ENCODE measurements at regions not wholly inside any gene's neighbourhood (a gene's known extent, or its start where the extent isn't known, plus 50 kb on each side); places are given as distances from the start of the nearest gene placed in this dataset.

- no peak overlapping the region for H3K9ac ChIP-seq (replicated peaks; ENCODE audit: extremely low read depth, insufficient read depth, low read length)
- H3K4me2 ChIP-seq (ENCODE audit: insufficient read depth, low read length): no peak overlapping the region
- no peaks in the 10 kb centered on the region for H3K36me3 ChIP-seq (ENCODE audit: control insufficient read depth in 2 of 2, extremely low read depth in 1 of 2, insufficient read depth in 2 of 2, low read length in 2 of 2)
- TF ChIP-seq GATA2 (IDR thresholded peaks at IDR 0.05; ENCODE audit: insufficient read depth, insufficient read length, low read depth, low read length) (no peak), POLR2A (IDR thresholded peaks at IDR 0.05; ENCODE audit: low read depth, low read length) (no peak), EZH2 (IDR thresholded peaks at IDR 0.05; ENCODE audit: borderline replicate concordance, low read depth, low read length, severe bottlenecking) (no peak), CTCF (IDR thresholded peaks at IDR 0.05; ENCODE audit: extremely low read depth in 1 of 2, insufficient read depth in 1 of 2, low read depth in 1 of 2, low read length in 2 of 2) (no peak), POLR2AphosphoS5 (IDR thresholded peaks at IDR 0.05; ENCODE audit: insufficient read depth, low read depth, low read length) (no peak), JUN (IDR thresholded peaks at IDR 0.05; ENCODE audit: borderline replicate concordance, insufficient read depth, insufficient read length, low read depth) (no peak), FOS (IDR thresholded peaks at IDR 0.05; ENCODE audit: borderline replicate concordance, insufficient read depth, low read length) (no peak)
- FAIRE-seq (no peak), DNase-seq (ENCODE audit: low read depth, low spot score) (no peak)
- H3K4me3 ChIP-seq (replicated peaks in 1 of 3; ENCODE audit: insufficient read depth in 1 of 3, low read depth in 1 of 3, low read length in 3 of 3): no peak overlapping the region
- intact Hi-C loops (cut with micrococcal nuclease) (no loop called here), dilution Hi-C loops (cut with MboI; ENCODE audit: extremely low pct_ligation_motif_present, low sequenced_read_pairs) (no loop called here)
- no peaks in the 10 kb centered on the region for H4K20me1 ChIP-seq (replicated peaks; ENCODE audit: control insufficient read depth, extremely low read depth, insufficient read depth, low read length)
- no peaks in the 10 kb centered on the region for H3K79me2 ChIP-seq (ENCODE audit: control insufficient read depth, insufficient read depth, low read length)
- no peaks in the 10 kb centered on the region for H3K9me1 ChIP-seq (replicated peaks; ENCODE audit: control insufficient read depth, extremely low read depth, insufficient read depth, low read length)
- ChIA-PET CTCF (no interaction called here), POLR2A (no interaction called here)
- H3K27me3 ChIP-seq (ENCODE audit: control insufficient read depth in 2 of 2, insufficient read depth in 2 of 2, low read length in 2 of 2): no peaks in the 10 kb centered on the region
- H3K27ac ChIP-seq (ENCODE audit: insufficient read depth, low read depth, low read length): no peak overlapping the region
- H3K9me3 ChIP-seq (replicated peaks; ENCODE audit: control insufficient read depth, insufficient read depth, low read length): no peaks in the 10 kb centered on the region
- H2AFZ ChIP-seq (ENCODE audit: low read depth, low read length): no peak overlapping the region
- H3K4me1 ChIP-seq (ENCODE audit: control insufficient read depth, extremely low read depth, insufficient read depth, low read length): no peaks in the 10 kb centered on the region
- no TSS peak for BruUV-seq (replicated peaks)
Measured at GRCh38 chr6:4405621-4406212, 270.3 kb upstream of the ECI2 start.
